ENCODE measurements at regions not wholly inside any gene's neighbourhood (a gene's known extent, or its start where the extent isn't known, plus 50 kb on each side); places are given as distances from the start of the nearest gene placed in this dataset.

DNA sequence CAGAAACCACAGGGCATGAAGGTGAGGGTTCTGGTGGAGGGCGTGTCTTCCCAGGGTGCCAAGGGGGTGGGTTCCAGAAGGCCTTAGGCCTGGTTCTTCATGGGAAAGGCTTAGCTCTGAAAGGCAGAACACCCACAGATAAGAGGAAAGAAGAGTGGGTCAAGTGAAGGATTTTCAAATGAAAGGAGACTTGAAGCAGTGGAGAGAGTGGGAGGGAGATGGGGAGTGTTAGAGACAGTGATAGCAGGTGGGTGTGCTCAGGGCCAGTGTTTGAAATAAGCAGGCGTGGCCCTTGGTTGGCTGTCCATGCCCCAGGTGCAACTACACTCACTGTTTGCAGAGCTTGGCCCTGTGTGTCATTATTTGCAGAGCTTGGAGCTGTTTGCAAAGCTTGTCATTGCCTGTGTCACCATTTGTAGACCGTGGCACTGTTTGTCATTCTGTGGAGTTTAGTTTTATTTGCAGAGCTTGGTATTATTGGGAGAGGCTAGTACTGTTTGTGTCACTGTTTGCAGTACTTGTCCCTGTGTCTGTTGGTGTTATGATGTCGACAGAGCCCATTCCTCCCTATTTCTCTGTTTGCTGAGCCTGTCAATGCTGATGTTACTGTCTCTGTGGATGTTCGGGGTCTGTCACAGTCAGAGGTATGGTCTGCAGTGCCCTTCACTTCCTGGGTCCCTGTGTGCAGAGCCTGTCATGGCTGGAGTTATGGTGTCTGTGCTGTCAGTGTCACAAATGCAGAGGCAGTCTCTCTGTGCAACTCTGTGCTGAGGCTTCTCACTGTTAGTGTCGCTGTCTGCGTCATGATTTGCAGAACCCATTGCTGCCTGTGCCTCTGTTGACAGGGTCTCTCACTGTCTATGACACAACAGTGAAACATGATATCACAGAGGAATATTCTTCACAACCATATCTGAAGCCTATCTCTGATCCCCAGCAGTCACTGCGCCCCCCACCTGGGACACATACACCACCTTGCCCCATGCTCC lies 127.7 kb upstream of the LRFN2 start (continued):
- TF ChIP-seq, protein P1, sequence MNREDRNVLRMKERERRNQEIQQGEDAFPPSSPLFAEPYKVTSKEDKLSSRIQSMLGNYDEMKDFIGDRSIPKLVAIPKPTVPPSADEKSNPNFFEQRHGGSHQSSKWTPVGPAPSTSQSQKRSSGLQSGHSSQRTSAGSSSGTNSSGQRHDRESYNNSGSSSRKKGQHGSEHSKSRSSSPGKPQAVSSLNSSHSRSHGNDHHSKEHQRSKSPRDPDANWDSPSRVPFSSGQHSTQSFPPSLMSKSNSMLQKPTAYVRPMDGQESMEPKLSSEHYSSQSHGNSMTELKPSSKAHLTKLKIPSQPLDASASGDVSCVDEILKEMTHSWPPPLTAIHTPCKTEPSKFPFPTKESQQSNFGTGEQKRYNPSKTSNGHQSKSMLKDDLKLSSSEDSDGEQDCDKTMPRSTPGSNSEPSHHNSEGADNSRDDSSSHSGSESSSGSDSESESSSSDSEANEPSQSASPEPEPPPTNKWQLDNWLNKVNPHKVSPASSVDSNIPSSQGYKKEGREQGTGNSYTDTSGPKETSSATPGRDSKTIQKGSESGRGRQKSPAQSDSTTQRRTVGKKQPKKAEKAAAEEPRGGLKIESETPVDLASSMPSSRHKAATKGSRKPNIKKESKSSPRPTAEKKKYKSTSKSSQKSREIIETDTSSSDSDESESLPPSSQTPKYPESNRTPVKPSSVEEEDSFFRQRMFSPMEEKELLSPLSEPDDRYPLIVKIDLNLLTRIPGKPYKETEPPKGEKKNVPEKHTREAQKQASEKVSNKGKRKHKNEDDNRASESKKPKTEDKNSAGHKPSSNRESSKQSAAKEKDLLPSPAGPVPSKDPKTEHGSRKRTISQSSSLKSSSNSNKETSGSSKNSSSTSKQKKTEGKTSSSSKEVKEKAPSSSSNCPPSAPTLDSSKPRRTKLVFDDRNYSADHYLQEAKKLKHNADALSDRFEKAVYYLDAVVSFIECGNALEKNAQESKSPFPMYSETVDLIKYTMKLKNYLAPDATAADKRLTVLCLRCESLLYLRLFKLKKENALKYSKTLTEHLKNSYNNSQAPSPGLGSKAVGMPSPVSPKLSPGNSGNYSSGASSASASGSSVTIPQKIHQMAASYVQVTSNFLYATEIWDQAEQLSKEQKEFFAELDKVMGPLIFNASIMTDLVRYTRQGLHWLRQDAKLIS (CRISPR knock-in tag; IDR thresholded peaks at IDR 0.05): no peak
- TF ChIP-seq ZSCAN25 (CRISPR knock-in tag; IDR thresholded peaks at IDR 0.05) (no peak), ZNF713 (CRISPR knock-in tag; IDR thresholded peaks at IDR 0.05) (no peak), HNRNPL (IDR thresholded peaks at IDR 0.05; ENCODE audit: low read depth, low read length) (no peak), NPAS2 (CRISPR knock-in tag; IDR thresholded peaks at IDR 0.05; ENCODE audit: borderline replicate concordance) (no peak), ZNF256 (CRISPR knock-in tag; conservative IDR thresholded peaks at IDR 0.05) (no peak), ZNF619 (CRISPR knock-in tag; IDR thresholded peaks at IDR 0.05) (no peak), YY1 (IDR thresholded peaks at IDR 0.05; ENCODE audit: insufficient read depth, insufficient replicate concordance, low read depth, low read length) (no peak), EZH2 (conservative IDR thresholded peaks at IDR 0.05; ENCODE audit: low read depth, low read length) (no peak), ARNT (IDR thresholded peaks at IDR 0.05) (no peak), SCMH1 (CRISPR knock-in tag; IDR thresholded peaks at IDR 0.05; ENCODE audit: borderline replicate concordance) (no peak), TRIM24 (CRISPR knock-in tag; IDR thresholded peaks at IDR 0.05) (no peak), TEAD3 (CRISPR knock-in tag; optimal IDR thresholded peaks at IDR 0.05; ENCODE audit: borderline replicate concordance) (peak; percentile 67), PHF20 (CRISPR knock-in tag; IDR thresholded peaks at IDR 0.05) (no peak), ZNF589 (CRISPR knock-in tag; conservative IDR thresholded peaks at IDR 0.05) (0 out of 2 replicates have a peak, but pooled peaks have one; percentile 43), ZNF160 (CRISPR knock-in tag; IDR thresholded peaks at IDR 0.05) (no peak)
- TF ChIP-seq, protein P2, sequence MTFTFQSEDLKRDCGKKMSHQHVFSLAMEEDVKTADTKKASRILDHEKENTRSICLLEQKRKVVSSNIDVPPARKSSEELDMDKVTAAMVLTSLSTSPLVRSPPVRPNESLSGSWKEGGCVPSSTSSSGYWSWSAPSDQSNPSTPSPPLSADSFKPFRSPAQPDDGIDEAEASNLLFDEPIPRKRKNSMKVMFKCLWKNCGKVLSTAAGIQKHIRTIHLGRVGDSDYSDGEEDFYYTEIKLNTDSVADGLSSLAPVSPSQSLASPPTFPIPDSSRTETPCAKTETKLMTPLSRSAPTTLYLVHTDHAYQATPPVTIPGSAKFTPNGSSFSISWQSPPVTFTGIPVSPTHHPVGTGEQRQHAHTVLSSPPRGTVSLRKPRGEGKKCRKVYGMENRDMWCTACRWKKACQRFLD (CRISPR knock-in tag; IDR thresholded peaks at IDR 0.05; ENCODE audit: borderline replicate concordance): no peak
- TF ChIP-seq, protein P3, sequence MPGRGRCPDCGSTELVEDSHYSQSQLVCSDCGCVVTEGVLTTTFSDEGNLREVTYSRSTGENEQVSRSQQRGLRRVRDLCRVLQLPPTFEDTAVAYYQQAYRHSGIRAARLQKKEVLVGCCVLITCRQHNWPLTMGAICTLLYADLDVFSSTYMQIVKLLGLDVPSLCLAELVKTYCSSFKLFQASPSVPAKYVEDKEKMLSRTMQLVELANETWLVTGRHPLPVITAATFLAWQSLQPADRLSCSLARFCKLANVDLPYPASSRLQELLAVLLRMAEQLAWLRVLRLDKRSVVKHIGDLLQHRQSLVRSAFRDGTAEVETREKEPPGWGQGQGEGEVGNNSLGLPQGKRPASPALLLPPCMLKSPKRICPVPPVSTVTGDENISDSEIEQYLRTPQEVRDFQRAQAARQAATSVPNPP (CRISPR knock-in tag; IDR thresholded peaks at IDR 0.05): no peak
- TF ChIP-seq, protein P4, sequence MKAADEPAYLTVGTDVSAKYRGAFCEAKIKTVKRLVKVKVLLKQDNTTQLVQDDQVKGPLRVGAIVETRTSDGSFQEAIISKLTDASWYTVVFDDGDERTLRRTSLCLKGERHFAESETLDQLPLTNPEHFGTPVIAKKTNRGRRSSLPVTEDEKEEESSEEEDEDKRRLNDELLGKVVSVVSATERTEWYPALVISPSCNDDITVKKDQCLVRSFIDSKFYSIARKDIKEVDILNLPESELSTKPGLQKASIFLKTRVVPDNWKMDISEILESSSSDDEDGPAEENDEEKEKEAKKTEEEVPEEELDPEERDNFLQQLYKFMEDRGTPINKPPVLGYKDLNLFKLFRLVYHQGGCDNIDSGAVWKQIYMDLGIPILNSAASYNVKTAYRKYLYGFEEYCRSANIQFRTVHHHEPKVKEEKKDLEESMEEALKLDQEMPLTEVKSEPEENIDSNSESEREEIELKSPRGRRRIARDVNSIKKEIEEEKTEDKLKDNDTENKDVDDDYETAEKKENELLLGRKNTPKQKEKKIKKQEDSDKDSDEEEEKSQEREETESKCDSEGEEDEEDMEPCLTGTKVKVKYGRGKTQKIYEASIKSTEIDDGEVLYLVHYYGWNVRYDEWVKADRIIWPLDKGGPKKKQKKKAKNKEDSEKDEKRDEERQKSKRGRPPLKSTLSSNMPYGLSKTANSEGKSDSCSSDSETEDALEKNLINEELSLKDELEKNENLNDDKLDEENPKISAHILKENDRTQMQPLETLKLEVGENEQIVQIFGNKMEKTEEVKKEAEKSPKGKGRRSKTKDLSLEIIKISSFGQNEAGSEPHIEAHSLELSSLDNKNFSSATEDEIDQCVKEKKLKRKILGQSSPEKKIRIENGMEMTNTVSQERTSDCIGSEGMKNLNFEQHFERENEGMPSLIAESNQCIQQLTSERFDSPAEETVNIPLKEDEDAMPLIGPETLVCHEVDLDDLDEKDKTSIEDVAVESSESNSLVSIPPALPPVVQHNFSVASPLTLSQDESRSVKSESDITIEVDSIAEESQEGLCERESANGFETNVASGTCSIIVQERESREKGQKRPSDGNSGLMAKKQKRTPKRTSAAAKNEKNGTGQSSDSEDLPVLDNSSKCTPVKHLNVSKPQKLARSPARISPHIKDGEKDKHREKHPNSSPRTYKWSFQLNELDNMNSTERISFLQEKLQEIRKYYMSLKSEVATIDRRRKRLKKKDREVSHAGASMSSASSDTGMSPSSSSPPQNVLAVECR (CRISPR knock-in tag; IDR thresholded peaks at IDR 0.05; ENCODE audit: borderline replicate concordance): peak; percentile 47; the same call in 1 of the 2 replicates
